ENCODE measurements at regions not wholly inside any gene's neighbourhood (a gene's known extent, or its start where the extent isn't known, plus 50 kb on each side); places are given as distances from the start of the nearest gene placed in this dataset.

GRCh38 chr5:175242207-175242606 lies 201.8 kb downstream of the DRD1 start:
- H3K9me2 ChIP-seq (ENCODE audit: low read depth, low read length), result no peaks in the 10 kb centered on the region
- TF ChIP-seq EZH2 (IDR thresholded peaks at IDR 0.05; ENCODE audit: borderline replicate concordance, low read length), result no peak
- TF ChIP-seq, protein P1, sequence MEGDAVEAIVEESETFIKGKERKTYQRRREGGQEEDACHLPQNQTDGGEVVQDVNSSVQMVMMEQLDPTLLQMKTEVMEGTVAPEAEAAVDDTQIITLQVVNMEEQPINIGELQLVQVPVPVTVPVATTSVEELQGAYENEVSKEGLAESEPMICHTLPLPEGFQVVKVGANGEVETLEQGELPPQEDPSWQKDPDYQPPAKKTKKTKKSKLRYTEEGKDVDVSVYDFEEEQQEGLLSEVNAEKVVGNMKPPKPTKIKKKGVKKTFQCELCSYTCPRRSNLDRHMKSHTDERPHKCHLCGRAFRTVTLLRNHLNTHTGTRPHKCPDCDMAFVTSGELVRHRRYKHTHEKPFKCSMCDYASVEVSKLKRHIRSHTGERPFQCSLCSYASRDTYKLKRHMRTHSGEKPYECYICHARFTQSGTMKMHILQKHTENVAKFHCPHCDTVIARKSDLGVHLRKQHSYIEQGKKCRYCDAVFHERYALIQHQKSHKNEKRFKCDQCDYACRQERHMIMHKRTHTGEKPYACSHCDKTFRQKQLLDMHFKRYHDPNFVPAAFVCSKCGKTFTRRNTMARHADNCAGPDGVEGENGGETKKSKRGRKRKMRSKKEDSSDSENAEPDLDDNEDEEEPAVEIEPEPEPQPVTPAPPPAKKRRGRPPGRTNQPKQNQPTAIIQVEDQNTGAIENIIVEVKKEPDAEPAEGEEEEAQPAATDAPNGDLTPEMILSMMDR (IDR thresholded peaks at IDR 0.05; ENCODE audit: low read length), result no peak
- no peak overlapping the region for H3K4me2 ChIP-seq (ENCODE audit: low read length)
- no peaks in the 10 kb centered on the region for H3K9me3 ChIP-seq (ENCODE audit: low read length)
- H3K9ac ChIP-seq (ENCODE audit: low read length), result no peak overlapping the region
- H3K27me3 ChIP-seq (ENCODE audit: insufficient read depth, low read length), result no peaks in the 10 kb centered on the region
- no peaks in the 10 kb centered on the region for H3K79me2 ChIP-seq (ENCODE audit: insufficient read depth, low read length)
- no peaks in the 10 kb centered on the region for H3K4me1 ChIP-seq (ENCODE audit: insufficient read depth, low read length, severe bottlenecking)
- no peaks in the 10 kb centered on the region for H3F3A ChIP-seq (ENCODE audit: insufficient read depth, low read length)
- no peak overlapping the region for H3K4me3 ChIP-seq (ENCODE audit: low read depth, low read length, poor library complexity, severe bottlenecking)
- H3K36me3 ChIP-seq (ENCODE audit: insufficient read depth, low read length), result no peaks in the 10 kb centered on the region
- no peak overlapping the region for H3K27ac ChIP-seq (ENCODE audit: low read depth, low read length, poor library complexity, severe bottlenecking)
- no peak overlapping the region for H2AFZ ChIP-seq (ENCODE audit: low read length)
- no peaks in the 10 kb centered on the region for H4K20me1 ChIP-seq (ENCODE audit: insufficient read depth, low read length)

DNA sequence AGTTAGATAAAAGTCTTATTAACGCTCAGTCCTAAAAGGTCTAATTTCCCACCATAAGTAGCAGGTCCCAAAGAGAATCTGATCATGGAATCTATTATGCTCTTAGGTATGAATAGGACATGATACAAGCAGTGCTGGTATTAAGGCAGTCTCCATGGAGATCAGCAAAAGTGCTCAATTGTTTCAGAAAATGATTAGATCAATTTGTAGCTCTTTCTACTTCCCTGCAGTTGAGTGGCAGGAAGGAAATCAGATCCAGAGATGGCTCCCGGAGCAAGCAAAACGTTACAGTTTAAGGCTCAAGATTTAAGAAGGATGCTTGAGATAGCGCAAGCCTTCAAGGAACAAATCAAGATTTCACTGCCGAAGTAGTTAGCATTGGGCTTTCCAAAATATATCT lies 205.7 kb downstream of the DRD1 start:
- TF ChIP-seq EZH2 (IDR thresholded peaks at IDR 0.05; ENCODE audit: borderline replicate concordance, low read length), result no peak
- TF ChIP-seq, protein P1 (IDR thresholded peaks at IDR 0.05; ENCODE audit: low read length), result no peak
- Histone ChIP-seq H3K27me3 (ENCODE audit: insufficient read depth, low read length) (no peaks in the 10 kb centered on the region), H3K4me1 (ENCODE audit: insufficient read depth, low read length, severe bottlenecking) (no peaks in the 10 kb centered on the region), H3K9me3 (ENCODE audit: low read length) (no peaks in the 10 kb centered on the region), H3K4me2 (ENCODE audit: low read length) (no peak overlapping the region), H3K36me3 (ENCODE audit: insufficient read depth, low read length) (no peaks in the 10 kb centered on the region), H3K4me3 (ENCODE audit: low read depth, low read length, poor library complexity, severe bottlenecking) (no peak overlapping the region), H4K20me1 (ENCODE audit: insufficient read depth, low read length) (no peaks in the 10 kb centered on the region), H3F3A (ENCODE audit: insufficient read depth, low read length) (no peaks in the 10 kb centered on the region), H3K9ac (ENCODE audit: low read length) (no peak overlapping the region), H3K9me2 (ENCODE audit: low read depth, low read length) (no peaks in the 10 kb centered on the region), H3K27ac (ENCODE audit: low read depth, low read length, poor library complexity, severe bottlenecking) (no peak overlapping the region), H3K79me2 (ENCODE audit: insufficient read depth, low read length) (no peaks in the 10 kb centered on the region), H2AFZ (ENCODE audit: low read length) (no peak overlapping the region)

DNA sequence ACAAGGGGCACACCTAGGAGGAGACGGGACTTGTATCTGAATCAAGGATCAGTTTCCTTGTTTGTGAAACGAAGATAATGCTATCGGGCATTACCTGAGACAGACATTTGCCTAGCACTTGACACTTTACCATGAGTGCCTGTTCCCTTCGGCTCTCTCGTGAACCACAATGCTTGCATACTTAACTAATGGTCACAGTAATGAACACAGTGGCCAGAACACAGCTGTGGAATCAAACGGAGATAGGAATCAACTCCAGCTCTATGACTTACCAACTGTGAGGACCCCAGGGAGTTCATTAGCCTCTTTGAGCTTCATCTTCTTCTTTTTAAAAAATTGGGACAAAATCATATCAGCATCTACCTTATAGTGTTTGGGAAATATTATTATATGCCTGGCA lies 207.8 kb downstream of the DRD1 start:
- no peaks in the 10 kb centered on the region for H3K9me2 ChIP-seq (ENCODE audit: low read depth, low read length)
- no peak for TF ChIP-seq EZH2 (IDR thresholded peaks at IDR 0.05; ENCODE audit: borderline replicate concordance, low read length)
- H4K20me1 ChIP-seq (ENCODE audit: insufficient read depth, low read length), result no peaks in the 10 kb centered on the region
- H3K9me3 ChIP-seq (ENCODE audit: low read length), result no peaks in the 10 kb centered on the region
- no peak overlapping the region for H3K4me2 ChIP-seq (ENCODE audit: low read length)
- no peak overlapping the region for H3K9ac ChIP-seq (ENCODE audit: low read length)
- no peaks in the 10 kb centered on the region for H3F3A ChIP-seq (ENCODE audit: insufficient read depth, low read length)
- H3K36me3 ChIP-seq (ENCODE audit: insufficient read depth, low read length), result no peaks in the 10 kb centered on the region
- H3K27ac ChIP-seq (ENCODE audit: low read depth, low read length, poor library complexity, severe bottlenecking), result no peak overlapping the region
- H3K79me2 ChIP-seq (ENCODE audit: insufficient read depth, low read length), result no peaks in the 10 kb centered on the region
- no peaks in the 10 kb centered on the region for H3K27me3 ChIP-seq (ENCODE audit: insufficient read depth, low read length)
- no peaks in the 10 kb centered on the region for H3K4me1 ChIP-seq (ENCODE audit: insufficient read depth, low read length, severe bottlenecking)
- no peak overlapping the region for H2AFZ ChIP-seq (ENCODE audit: low read length)
- no peak overlapping the region for H3K4me3 ChIP-seq (ENCODE audit: low read depth, low read length, poor library complexity, severe bottlenecking)

GRCh38 chr5:175235251-175235960 lies 208.6 kb downstream of the DRD1 start:
- Histone ChIP-seq H2AFZ (ENCODE audit: low read length) (no peak overlapping the region), H3K36me3 (ENCODE audit: insufficient read depth, low read length) (no peaks in the 10 kb centered on the region), H3K4me1 (ENCODE audit: insufficient read depth, low read length, severe bottlenecking) (no peaks in the 10 kb centered on the region), H3K27ac (ENCODE audit: low read depth, low read length, poor library complexity, severe bottlenecking) (no peak overlapping the region), H3K9ac (ENCODE audit: low read length) (no peak overlapping the region), H4K20me1 (ENCODE audit: insufficient read depth, low read length) (no peaks in the 10 kb centered on the region), H3F3A (ENCODE audit: insufficient read depth, low read length) (no peaks in the 10 kb centered on the region), H3K27me3 (ENCODE audit: insufficient read depth, low read length) (no peaks in the 10 kb centered on the region), H3K9me3 (ENCODE audit: low read length) (no peaks in the 10 kb centered on the region), H3K4me3 (ENCODE audit: low read depth, low read length, poor library complexity, severe bottlenecking) (no peak overlapping the region), H3K9me2 (ENCODE audit: low read depth, low read length) (no peaks in the 10 kb centered on the region), H3K4me2 (ENCODE audit: low read length) (no peak overlapping the region), H3K79me2 (ENCODE audit: insufficient read depth, low read length) (no peaks in the 10 kb centered on the region)
- TF ChIP-seq, protein P1 (IDR thresholded peaks at IDR 0.05; ENCODE audit: low read length), result no peak
- no peak for TF ChIP-seq EZH2 (IDR thresholded peaks at IDR 0.05; ENCODE audit: borderline replicate concordance, low read length)

All from OCI-LY1 (cell line).